H1 (cell line): ENCODE measurements at regions not wholly inside any gene's neighbourhood (a gene's known extent, or its start where the extent isn't known, plus 50 kb on each side); places are given as distances from the start of the nearest gene placed in this dataset.

ENCODE experiments used
- CTCF ChIA-PET: fragments of 300-600 bp; sonication (Branson Sonifier 250); formaldehyde crosslinking; loops from one replicate; lab custom pipeline; 2021; ENCODE audit not compliant: partially characterized antibody; lab: Charles Lee
- POLR2A ChIA-PET: fragments of 300-600 bp; sonication (Branson Sonifier 250); formaldehyde crosslinking; loops from one replicate; lab custom pipeline; 2021; ENCODE audit warnings: inconsistent platforms; ENCODE audit not compliant: partially characterized antibody; lab: Charles Lee
- DNase-seq, 2 experiments: peaks; one replicate each; pipeline versions ENCODE4 v3.0.0 to v3.0.0-alpha.2; 2010 to 2022; ENCODE audit warnings: low spot score in 2 of 2, low read depth in 1 of 2, mixed read lengths in 1 of 2
- FAIRE-seq: peaks from 2 replicates; lab custom pipeline; 2011; peaks lifted over from hg19 to GRCh38; lab: Jason Lieb, UNC
- H2AFZ ChIP-seq: 2 replicates; pipeline ENCODE4 v1.8.1; 2012; ENCODE audit warnings: low read length, inconsistent platforms
- H2AK5ac ChIP-seq: 2 replicates; pipeline ENCODE4 v1.6.1; 2013; ENCODE audit warnings: low read depth, low read length
- H2BK120ac ChIP-seq: replicated peaks from 2 replicates; pipeline ENCODE3; 2013; ENCODE audit warnings: low read depth, low read length, inconsistent platforms
- H2BK12ac ChIP-seq: 2 replicates; pipeline ENCODE4 v1.6.1; 2013; ENCODE audit warnings: low read depth, low read length
- H2BK15ac ChIP-seq: 2 replicates; pipeline ENCODE4 v1.6.1; 2013; ENCODE audit warnings: low read length
- H2BK20ac ChIP-seq: 2 replicates; pipeline ENCODE4 v1.6.1; 2013; ENCODE audit warnings: low read length
- H2BK5ac ChIP-seq: 2 replicates; pipeline ENCODE4 v1.6.1; 2013; ENCODE audit warnings: low read depth, low read length
- H3K14ac ChIP-seq: 2 replicates; pipeline ENCODE4 v1.6.1; 2013; ENCODE audit warnings: inconsistent platforms; ENCODE audit not compliant: insufficient read length
- H3K18ac ChIP-seq: 2 replicates; pipeline ENCODE4 v1.6.1; 2013; ENCODE audit warnings: low read length; ENCODE audit errors: extremely low read depth
- H3K23ac ChIP-seq: 2 replicates; pipeline ENCODE4 v1.6.1; 2013; ENCODE audit warnings: inconsistent platforms; ENCODE audit not compliant: insufficient read length
- H3K23me2 ChIP-seq: 2 replicates; pipeline ENCODE4 v1.6.1; 2013; ENCODE audit warnings: low read depth, low read length
- H3K27ac ChIP-seq: 2 replicates; pipeline ENCODE4 v1.6.1; 2011; ENCODE audit warnings: low read depth, low read length, inconsistent platforms
- H3K27me3 ChIP-seq, 4 experiments: replicated peaks in 1 of 4; 1 replicate in 1 of 4; 2 replicates in 3 of 4; pipeline versions ENCODE4 v1.6.1 to v1.8.1; 2011 to 2013; ENCODE audit warnings: low read length in 3 of 4, mild to moderate bottlenecking in 3 of 4, inconsistent platforms in 2 of 4, mixed read lengths in 2 of 4, moderate library complexity in 1 of 4; ENCODE audit not compliant: control insufficient read depth in 3 of 4, insufficient read depth in 3 of 4; ENCODE audit errors: extremely low read depth in 1 of 4
- H3K36me3 ChIP-seq, 4 experiments: 2 replicates each; pipeline versions ENCODE4 v1.6.1 to v1.8.1; 2011 to 2013; ENCODE audit warnings: mild to moderate bottlenecking in 4 of 4, low read length in 3 of 4, moderate library complexity in 2 of 4, control low read depth in 1 of 4, inconsistent platforms in 1 of 4; ENCODE audit not compliant: insufficient read depth in 4 of 4, control insufficient read depth in 2 of 4
- H3K4ac ChIP-seq: replicated peaks from 2 replicates; pipeline ENCODE3; 2013; ENCODE audit warnings: low read length, low read depth, mixed read lengths, inconsistent platforms; ENCODE audit not compliant: insufficient read length
- H3K4me1 ChIP-seq, 4 experiments: replicated peaks in 1 of 4; 1 replicate in 1 of 4; 2 replicates in 3 of 4; pipeline versions ENCODE4 v1.6.1 to v1.8.1; 2011 to 2013; ENCODE audit warnings: low read length in 3 of 4, inconsistent platforms in 2 of 4, mixed read lengths in 1 of 4; ENCODE audit not compliant: insufficient read depth in 4 of 4, control insufficient read depth in 3 of 4
- H3K4me2 ChIP-seq, 2 experiments: 2 replicates each; pipeline versions ENCODE4 v1.6.1 to v1.8.1; 2011 to 2013; ENCODE audit warnings: low read depth in 2 of 2, low read length in 2 of 2, control low read depth in 1 of 2, inconsistent platforms in 1 of 2, mild to moderate bottlenecking in 1 of 2; ENCODE audit not compliant: insufficient read depth in 1 of 2
- H3K4me3 ChIP-seq, 4 experiments: fragments of 200-600, 300-600 bp in 1 of 4; sonication (generic), shearing (Covaris generic), sonication (Bioruptor Twin) in 1 of 4; 2 replicates each; pipeline versions ENCODE4 v1.5.1 to v1.8.1; 2011 to 2016; ENCODE audit warnings: low read length in 4 of 4, low read depth in 3 of 4, control low read depth in 2 of 4, inconsistent platforms in 2 of 4, mild to moderate bottlenecking in 2 of 4, mixed read lengths in 1 of 4, moderate library complexity in 1 of 4; ENCODE audit not compliant: insufficient read depth in 2 of 4; ENCODE audit errors: extremely low read depth in 1 of 4
- H3K56ac ChIP-seq: replicated peaks from 2 replicates; pipeline ENCODE3; 2013; ENCODE audit warnings: low read depth, mild to moderate bottlenecking, mixed read lengths, low read length, inconsistent platforms; ENCODE audit not compliant: insufficient read length
- H3K79me1 ChIP-seq: 2 replicates; pipeline ENCODE4 v1.6.1; 2013; ENCODE audit warnings: low read depth, low read length, control low read depth
- H3K79me2 ChIP-seq, 2 experiments: 2 replicates each; pipeline versions ENCODE4 v1.6.1 to v1.8.1; 2012 to 2013; ENCODE audit warnings: low read length in 2 of 2, mild to moderate bottlenecking in 2 of 2, inconsistent platforms in 1 of 2; ENCODE audit not compliant: insufficient read depth in 2 of 2, control insufficient read depth in 1 of 2
- H3K9ac ChIP-seq, 4 experiments: replicated peaks in 1 of 4; 1 replicate in 1 of 4; 2 replicates in 3 of 4; pipeline versions ENCODE4 v1.6.1 to v1.8.1; 2011 to 2013; ENCODE audit warnings: low read depth in 3 of 4, low read length in 3 of 4, control low read depth in 2 of 4, mild to moderate bottlenecking in 2 of 4, moderate library complexity in 2 of 4, inconsistent platforms in 1 of 4; ENCODE audit errors: extremely low read depth in 1 of 4
- H3K9me3 ChIP-seq, 2 experiments: 2 replicates each; pipeline versions ENCODE4 v1.6.1 to v1.8.1; 2012 to 2013; ENCODE audit warnings: mild to moderate bottlenecking in 2 of 2, moderate library complexity in 2 of 2, control low read depth in 1 of 2, inconsistent platforms in 1 of 2, low read depth in 1 of 2, low read length in 1 of 2, mixed read lengths in 1 of 2; ENCODE audit not compliant: insufficient read depth in 2 of 2
- H4K20me1 ChIP-seq, 2 experiments: replicated peaks in 1 of 2; 2 replicates each; pipeline versions ENCODE3 to v1.8.1; 2011 to 2013; ENCODE audit warnings: inconsistent platforms in 2 of 2, low read length in 2 of 2, mild to moderate bottlenecking in 1 of 2; ENCODE audit not compliant: insufficient read depth in 2 of 2, control insufficient read depth in 1 of 2
- H4K5ac ChIP-seq: 2 replicates; pipeline ENCODE4 v1.6.1; 2013; ENCODE audit warnings: low read length, low read depth, mixed read lengths, inconsistent platforms; ENCODE audit not compliant: insufficient read length
- H4K8ac ChIP-seq: 2 replicates; pipeline ENCODE4 v1.8.0; 2013; ENCODE audit warnings: mild to moderate bottlenecking, moderate library complexity, low read length, inconsistent platforms; ENCODE audit not compliant: insufficient read depth; ENCODE audit errors: extremely low read depth
- H4K91ac ChIP-seq: replicated peaks from 2 replicates; pipeline ENCODE3; 2013; ENCODE audit warnings: low read length, mixed read lengths, inconsistent platforms; ENCODE audit not compliant: insufficient read length
- BACH1 ChIP-seq: IDR thresholded peaks from 2 replicates; pipeline ENCODE4 v1.6.1; 2012; ENCODE audit warnings: low read length, improper control_type of control experiment
- BRCA1 ChIP-seq: IDR thresholded peaks from 2 replicates; pipeline ENCODE4 v1.6.1; 2012; ENCODE audit warnings: low read depth, low read length, improper control_type of control experiment
- CHD2 ChIP-seq: IDR thresholded peaks from 2 replicates; pipeline ENCODE4 v1.6.1; 2012; ENCODE audit warnings: low read length, improper control_type of control experiment
- EGR1 ChIP-seq: IDR thresholded peaks from 2 replicates; pipeline ENCODE4 v1.6.1; 2011; ENCODE audit warnings: low read depth, low read length, borderline replicate concordance
- EZH2 ChIP-seq: fragments of 200-600 bp; sonication (generic); IDR thresholded peaks from 2 replicates; pipeline ENCODE4 v1.7.1; 2012; ENCODE audit warnings: low read depth, mild to moderate bottlenecking, moderate library complexity, low read length, inconsistent platforms; ENCODE audit not compliant: severe bottlenecking
- GABPA ChIP-seq: IDR thresholded peaks from 2 replicates; pipeline ENCODE4 v1.6.1; 2011; ENCODE audit warnings: mild to moderate bottlenecking, low read length, moderate library complexity, borderline replicate concordance; ENCODE audit not compliant: insufficient read depth
- HDAC6 ChIP-seq: IDR thresholded peaks from one replicate; pipeline ENCODE4 v1.7.1; 2012; ENCODE audit warnings: low read depth, mild to moderate bottlenecking, inconsistent platforms, low read length, moderate library complexity
- JUN ChIP-seq: IDR thresholded peaks from 2 replicates; pipeline ENCODE4 v1.6.1; 2011; ENCODE audit warnings: low read depth, mild to moderate bottlenecking, improper control_type of control experiment, low read length
- KDM4A ChIP-seq: IDR thresholded peaks from one replicate; pipeline ENCODE4 v1.7.1; 2012; ENCODE audit warnings: low read depth, mild to moderate bottlenecking, moderate library complexity, low read length, inconsistent platforms; ENCODE audit not compliant: severe bottlenecking
- POLR2AphosphoS5 ChIP-seq: IDR thresholded peaks from 2 replicates; pipeline ENCODE4 v1.6.1; 2011; ENCODE audit warnings: low read depth, low read length
- SIN3A ChIP-seq, 2 experiments: IDR thresholded peaks in 1 of 2; conservative IDR thresholded peaks in 1 of 2; 2 replicates each; pipeline ENCODE4 v1.6.1; 2011 to 2012; ENCODE audit warnings: low read length in 2 of 2, improper control_type of control experiment in 1 of 2, low read depth in 1 of 2, mild to moderate bottlenecking in 1 of 2
- SIRT6 ChIP-seq: IDR thresholded peaks from one replicate; pipeline ENCODE4 v1.7.1; 2012; ENCODE audit warnings: low read length, inconsistent platforms
- SIX5 ChIP-seq: IDR thresholded peaks from 2 replicates; pipeline ENCODE4 v1.6.1; 2011; ENCODE audit warnings: mild to moderate bottlenecking, low read depth, low read length
- SP1 ChIP-seq: IDR thresholded peaks from 2 replicates; pipeline ENCODE4 v1.6.1; 2011; ENCODE audit warnings: low read depth, low read length
- SP2 ChIP-seq: IDR thresholded peaks from 2 replicates; pipeline ENCODE4 v1.6.1; 2012; ENCODE audit warnings: mild to moderate bottlenecking, low read length, inconsistent platforms
- SP4 ChIP-seq: IDR thresholded peaks from 2 replicates; pipeline ENCODE4 v1.6.1; 2012; ENCODE audit warnings: low read length, inconsistent platforms
- WGBS, 2 experiments: shearing (Covaris generic) in 1 of 2; methylation state at CpG; one replicate each; pipeline versions ENCODE4 v1.1.6 to v1.1.7; 2013 to 2015; ENCODE audit warnings: low lambda C conversion rate in 2 of 2, mixed read lengths in 2 of 2, inconsistent platforms in 1 of 2, low coverage in 1 of 2, missing lambda C conversion rate in 1 of 2; ENCODE audit not compliant: insufficient replicate concordance in 2 of 2, insufficient coverage in 1 of 2, insufficient read length in 1 of 2; ENCODE audit errors: extremely low coverage in 1 of 2, missing lambda C conversion rate in 1 of 2; 5-methylcytosine and 5-hydroxymethylcytosine counted together

DNA sequence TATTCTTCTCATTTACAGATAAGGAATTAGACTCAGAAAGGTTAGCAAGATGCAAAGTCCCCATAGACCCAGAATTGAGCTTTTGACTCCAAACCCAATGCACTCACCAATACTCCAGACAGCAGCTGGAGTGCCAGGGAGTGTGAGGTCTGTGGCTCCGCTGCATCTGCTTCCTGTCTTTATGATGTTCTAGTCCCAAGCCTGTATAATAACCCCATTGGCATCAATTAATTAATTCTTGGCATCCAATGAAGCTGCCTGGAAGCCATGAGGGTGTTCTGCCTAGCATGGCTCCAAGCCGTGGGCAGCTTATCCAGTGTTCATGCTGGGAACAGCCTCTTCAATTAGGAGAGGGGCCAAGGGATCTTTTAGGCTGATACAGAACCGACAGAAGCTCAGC lies 188.7 kb downstream of the GIPC2 start:
- Histone ChIP-seq H3K9me3 (no peaks in the 10 kb centered on the region; a peak in 1 of 4 replicates), H3K27me3 (peaks cover 46 to 82% (median 59%) of the 10 kb centered on the region in 4 experiments), H2BK12ac (no peak overlapping the region), H3K79me2 (no peaks in the 10 kb centered on the region), H4K91ac (no peak overlapping the region), H3K27ac (no peak overlapping the region), H3K9ac (no peak overlapping the region), H4K20me1 (peaks cover 0 to 7% of the 10 kb centered on the region in 2 experiments), H4K5ac (no peak overlapping the region), H2BK120ac (no peak overlapping the region), H2AFZ (no peak overlapping the region), H3K79me1 (no peaks in the 10 kb centered on the region), H2BK5ac (no peak overlapping the region), H3K23me2 (no peaks in the 10 kb centered on the region), H2BK15ac (no peak overlapping the region), H3K4ac (no peak overlapping the region), H3K4me1 (peaks cover 0 to 4% (median 4%) of the 10 kb centered on the region in 4 experiments; a peak in 2 of 7 replicates), H4K8ac (no peak overlapping the region), H3K18ac (no peak overlapping the region), H3K23ac (no peak overlapping the region), H2AK5ac (no peak overlapping the region), H2BK20ac (no peak overlapping the region), H3K36me3 (no peaks in the 10 kb centered on the region), H3K56ac (no peak overlapping the region), H3K4me2 (no peak overlapping the region), H3K14ac (no peak overlapping the region), H3K4me3 (no peak overlapping the region)
- CTCF ChIA-PET: interaction anchor here (1.4 kb wide), 1 partner anchor 89 kb away, joined by 4 read pairs; no protein-coding TSS in a partner anchor
- WGBS, 2 experiments: 67% methylated on average over 3 of the region's 3 CpGs; no CpG with 5 or more reads in 1 of the 2 experiments
- FAIRE-seq (no peak), DNase-seq (no peak)
- POLR2A ChIA-PET: interaction anchor here (0.6 kb wide), 1 partner anchor 258 kb away, joined by 3 read pairs; no protein-coding TSS in a partner anchor
- no peak for TF ChIP-seq SP4
- TF ChIP-seq CHD2: no peak
- no peak for TF ChIP-seq POLR2AphosphoS5
- no peak for TF ChIP-seq GABPA
- TF ChIP-seq JUN: no peak
- TF ChIP-seq EGR1: no peak
- TF ChIP-seq EZH2: no peak
- no peak for TF ChIP-seq BACH1
- no peak for TF ChIP-seq HDAC6
- TF ChIP-seq SIRT6: no peak
- no peak for TF ChIP-seq SIX5
- no peak for TF ChIP-seq SP1
- no peak for TF ChIP-seq BRCA1
- TF ChIP-seq SIN3A (conservative IDR thresholded peaks at IDR 0.05 in 1 of 2, IDR thresholded peaks at IDR 0.05 in 1 of 2; ENCODE audit: low read depth in 1 of 2, low read length in 2 of 2): no peak
- TF ChIP-seq KDM4A: no peak
- TF ChIP-seq SP2: no peak
